Activated T-cell treated with anti-CD3 and anti-CD28 coated beads for 1 hour (primary cell): ENCODE measurements at regions not wholly inside any gene's neighbourhood (a gene's known extent, or its start where the extent isn't known, plus 50 kb on each side); places are given as distances from the start of the nearest gene placed in this dataset.

Experiments
- DNase-seq: peaks from one replicate; pipeline ENCODE4 v3.0.0-alpha.2; 2020; ENCODE audit warnings: low read depth

DNA sequence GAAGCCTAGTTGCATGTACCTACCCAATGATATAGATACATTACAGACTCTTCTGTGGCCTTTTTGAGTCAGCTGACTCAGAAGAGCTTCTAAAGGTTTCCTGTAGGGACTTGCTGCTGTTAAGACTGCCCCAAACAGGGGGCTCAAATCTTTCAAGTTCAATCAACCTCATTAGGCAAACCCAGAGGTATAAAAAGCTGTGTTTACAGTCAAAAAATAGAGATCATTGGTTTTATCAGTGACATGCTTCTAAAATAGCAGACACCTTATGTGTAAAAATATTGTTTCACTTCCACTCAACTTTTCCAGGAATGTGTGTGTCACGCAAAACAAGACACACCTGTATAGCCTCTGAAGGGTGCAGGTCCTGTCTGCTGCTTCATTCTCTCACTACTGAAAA lies 624.3 kb upstream of the FANCL start:
- no peak for DNase-seq

DNA sequence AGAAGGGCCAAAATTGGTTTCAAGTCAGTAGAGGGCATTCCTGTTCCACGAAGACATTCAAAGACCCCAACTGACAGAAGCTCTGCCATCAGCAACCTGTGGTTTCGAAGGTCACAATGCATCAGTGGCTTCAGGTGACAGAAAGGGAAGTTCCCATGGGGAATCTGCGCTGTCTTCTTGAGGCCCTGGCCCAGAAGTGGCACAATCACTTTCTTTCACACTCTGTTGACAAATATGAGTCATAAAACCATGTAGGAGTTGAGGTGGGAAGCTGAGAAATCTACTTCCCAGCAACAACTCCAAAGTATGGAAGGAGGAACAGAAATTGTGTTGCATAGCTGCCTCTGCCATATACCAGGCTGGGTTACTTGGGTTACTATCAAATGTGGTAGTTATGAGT lies 621.1 kb upstream of the FANCL start:
- no peak for DNase-seq

DNA sequence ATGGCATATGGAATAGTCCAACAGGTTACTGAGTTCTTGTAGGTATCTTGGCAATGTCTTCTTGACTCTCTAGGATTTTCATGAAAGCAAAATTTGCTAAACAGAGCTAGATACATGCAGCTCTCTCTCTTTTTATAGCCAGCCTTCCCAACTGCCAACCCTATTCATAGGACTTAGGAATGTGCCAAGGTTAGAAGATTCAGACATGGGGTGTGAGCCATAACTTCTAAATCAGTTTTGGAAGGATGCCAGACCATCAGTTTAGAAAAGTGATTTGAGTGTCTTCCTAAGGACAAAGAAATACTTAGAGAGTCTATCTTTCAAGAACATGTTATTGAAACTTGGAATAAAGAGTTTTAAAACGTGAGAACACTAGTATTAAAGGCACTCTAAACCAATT lies 619.5 kb upstream of the FANCL start:
- no peak for DNase-seq

GRCh38 chr2:58856100-58856499 lies 615.0 kb upstream of the FANCL start:
- DNase-seq = no peak

DNA sequence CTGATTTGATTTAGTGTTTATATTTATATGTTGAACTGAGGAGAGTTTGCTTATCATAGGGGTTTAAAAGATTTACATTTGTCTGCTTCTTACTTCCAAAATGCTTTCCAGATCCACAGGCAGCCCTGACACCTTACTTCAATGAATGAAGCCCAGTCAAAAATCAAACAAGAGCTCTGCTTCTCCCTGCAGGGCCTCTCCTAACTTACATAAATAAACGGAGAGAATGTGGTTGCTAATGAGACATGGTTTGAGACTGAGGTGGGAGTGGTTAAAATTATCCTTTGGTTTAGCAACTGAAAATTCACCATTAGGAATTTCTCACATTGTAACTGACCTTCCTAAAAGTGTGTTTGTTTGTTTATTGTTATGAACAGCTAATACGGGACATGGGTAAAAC lies 612.3 kb upstream of the FANCL start:
- DNase-seq = no peak

DNA sequence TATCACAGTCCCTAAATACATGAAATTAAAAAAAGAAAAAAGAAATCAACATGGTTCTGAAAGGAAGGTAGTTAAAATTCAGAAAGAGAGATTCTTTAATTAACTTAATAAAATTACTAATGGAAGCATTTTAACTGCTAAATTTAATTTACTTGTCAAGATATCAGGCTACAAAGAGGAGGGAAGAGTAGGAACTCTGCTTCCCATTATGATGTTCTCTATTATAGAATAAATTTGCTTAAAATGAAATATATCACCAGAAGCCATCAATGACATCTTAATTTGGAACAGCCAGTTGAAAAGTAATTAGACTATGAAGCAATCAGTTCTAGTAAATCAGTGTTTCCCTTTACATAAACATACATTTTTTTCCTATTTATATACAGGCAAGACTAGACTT lies 611.8 kb upstream of the FANCL start:
- DNase-seq = no peak

GRCh38 chr2:58852243-58852642 lies 611.1 kb upstream of the FANCL start:
- no peak for DNase-seq

GRCh38 chr2:58851598-58851997 lies 610.5 kb upstream of the FANCL start:
- DNase-seq = no peak

GRCh38 chr2:58845011-58845410 lies 603.9 kb upstream of the FANCL start:
- DNase-seq = no peak

- no peak for DNase-seq
Observed at GRCh38 chr2:58842501-58843155, 601.5 kb upstream of the FANCL start.

GRCh38 chr2:58834404-58834803 lies 593.3 kb upstream of the FANCL start:
- no peak for DNase-seq

- no peak for DNase-seq
Observed at GRCh38 chr2:58826795-58827194, 585.7 kb upstream of the FANCL start.

DNA sequence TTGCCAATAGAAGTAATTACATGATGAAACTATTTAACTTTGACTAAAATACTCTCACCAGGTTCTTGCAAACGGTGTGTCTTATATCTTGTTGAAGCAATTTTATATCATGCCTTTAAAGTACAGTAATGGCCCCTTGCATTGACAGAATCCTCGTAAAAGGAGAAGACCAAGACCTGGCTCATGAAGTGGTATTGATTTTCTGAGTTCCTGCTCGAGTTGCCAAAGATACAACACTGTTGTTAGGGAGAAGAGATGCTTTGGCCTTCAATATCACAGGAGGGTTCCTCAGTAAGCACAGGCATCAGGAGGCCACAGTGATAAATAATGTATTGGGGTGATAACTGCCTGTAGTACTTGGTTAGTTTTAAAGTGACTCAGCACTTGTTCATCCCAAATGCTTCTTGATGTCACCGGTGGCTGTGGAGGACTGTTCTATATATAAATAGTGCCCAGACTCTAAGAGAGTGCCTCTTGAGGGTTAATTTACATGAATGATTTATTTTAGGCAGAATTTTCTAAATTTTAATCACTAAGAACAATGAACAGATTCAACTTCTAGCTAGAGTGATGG lies 571.7 kb upstream of the FANCL start:
- no peak for DNase-seq

- no peak for DNase-seq
Observed at GRCh38 chr2:58805126-58805525, 564.0 kb upstream of the FANCL start.

- no peak for DNase-seq
Observed at GRCh38 chr2:58803192-58803591, 562.1 kb upstream of the FANCL start.

DNA sequence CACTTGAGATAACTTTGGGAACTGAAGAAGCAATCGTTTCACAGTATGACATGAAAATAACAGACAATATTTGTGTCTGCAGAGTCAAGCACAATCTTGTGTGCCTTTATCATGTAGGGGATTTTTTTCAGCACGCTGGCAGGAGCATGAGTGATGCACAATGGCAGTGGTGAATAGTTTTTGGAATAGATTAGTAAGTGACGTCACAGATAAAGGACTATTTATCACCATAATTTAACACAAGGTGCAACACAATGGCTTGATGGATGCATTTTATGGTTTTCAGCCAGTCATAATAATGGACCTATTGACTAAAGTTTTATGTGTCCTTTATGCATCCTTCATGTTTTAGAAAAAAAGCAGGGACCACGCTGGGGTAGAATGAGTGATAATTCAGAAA lies 559.8 kb upstream of the FANCL start:
- no peak for DNase-seq

GRCh38 chr2:58798676-58799208 lies 557.6 kb upstream of the FANCL start:
- DNase-seq = no peak

DNA sequence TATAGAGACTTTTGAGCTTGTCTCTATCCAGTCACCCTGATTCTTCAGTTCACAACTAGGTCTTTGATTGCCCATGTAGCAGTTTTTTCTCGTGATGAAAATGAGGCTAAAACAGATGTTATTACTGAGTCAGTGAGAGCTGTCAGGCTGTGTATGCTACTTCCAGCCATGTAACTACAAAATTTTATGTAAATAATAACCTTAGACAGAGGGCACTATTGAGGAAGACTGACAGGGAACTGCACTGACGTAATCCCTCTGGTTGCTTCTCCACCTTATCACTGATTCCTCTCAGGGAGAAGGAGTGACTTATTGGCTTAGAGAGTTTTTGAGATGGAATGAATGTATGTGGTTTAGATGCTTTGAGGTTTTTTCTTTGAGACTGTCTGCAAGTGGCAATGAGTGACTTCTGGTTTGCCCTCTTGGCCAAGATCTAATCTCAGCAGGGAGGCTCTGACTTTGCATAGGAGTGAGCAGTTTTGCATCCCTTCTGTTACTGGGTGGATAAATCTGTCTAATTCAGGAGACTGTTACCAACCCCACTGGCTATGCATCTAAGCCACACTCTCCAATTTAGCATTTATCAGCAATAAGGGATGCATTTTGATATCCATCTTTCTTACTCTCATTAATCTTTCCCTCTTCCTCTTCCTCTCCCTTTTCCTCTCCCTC lies 555.2 kb upstream of the FANCL start:
- no peak for DNase-seq

DNA sequence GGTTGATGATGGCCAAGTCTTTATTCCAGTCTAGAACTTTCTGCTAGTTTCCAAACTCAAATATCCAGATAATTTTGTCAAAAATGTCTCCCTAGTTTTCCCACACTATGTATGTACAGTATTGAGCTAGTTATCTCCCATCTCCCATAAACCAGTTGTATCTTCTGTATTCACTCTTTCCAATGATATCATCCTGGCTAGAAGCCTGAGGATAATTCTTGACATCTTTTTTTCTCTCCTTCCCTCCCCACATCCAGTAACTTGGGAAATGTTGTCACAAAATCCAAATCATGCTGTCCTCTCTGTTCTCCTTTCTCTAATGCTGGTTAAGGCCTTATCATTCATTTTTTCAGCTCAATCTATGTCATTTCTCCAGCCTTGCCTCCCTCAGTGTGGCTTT lies 553.8 kb upstream of the FANCL start:
- no peak for DNase-seq

- no peak for DNase-seq
Observed at GRCh38 chr2:58794103-58794502, 553.0 kb upstream of the FANCL start.

GRCh38 chr2:58788402-58788801 lies 547.3 kb upstream of the FANCL start:
- no peak for DNase-seq

DNA sequence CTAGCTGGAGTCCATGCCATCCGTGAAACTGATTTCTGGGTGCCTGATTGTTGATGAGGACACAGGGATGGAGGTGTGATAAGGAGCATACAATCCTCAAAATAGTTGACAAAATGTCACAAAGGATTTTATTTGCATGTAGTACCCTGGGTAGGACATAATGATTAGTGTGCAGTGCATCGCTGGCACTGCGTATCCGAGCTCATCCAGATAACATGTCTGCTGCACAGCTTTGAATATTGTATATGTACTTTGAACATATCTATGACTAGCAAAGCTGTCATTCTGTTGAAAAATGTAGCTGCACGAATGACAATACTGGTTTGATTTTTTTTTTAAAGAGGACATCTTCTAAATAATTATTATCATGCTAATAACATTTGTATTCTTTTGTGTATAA lies 529.7 kb upstream of the FANCL start:
- no peak for DNase-seq

DNA sequence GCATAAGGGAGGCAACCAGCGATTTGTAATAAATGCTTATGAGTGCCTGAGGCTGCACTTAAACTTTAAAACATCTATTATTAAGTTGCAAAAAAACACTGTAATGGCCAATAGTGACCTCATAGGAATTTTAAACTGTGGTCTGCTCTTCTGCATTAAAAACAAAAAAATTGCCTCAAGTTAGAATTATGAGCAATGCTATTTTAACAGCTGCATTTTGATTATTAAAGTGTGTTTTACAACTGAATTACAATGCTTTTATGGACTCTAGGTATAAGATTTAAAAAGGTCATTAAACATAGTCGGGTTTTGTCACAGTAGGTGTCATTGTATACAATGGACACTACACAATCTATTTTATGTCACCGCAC lies 528.7 kb upstream of the FANCL start:
- DNase-seq = no peak
